ENCODE measurements at regions not wholly inside any gene's neighbourhood (a gene's known extent, or its start where the extent isn't known, plus 50 kb on each side); places are given as distances from the start of the nearest gene placed in this dataset.

DNA sequence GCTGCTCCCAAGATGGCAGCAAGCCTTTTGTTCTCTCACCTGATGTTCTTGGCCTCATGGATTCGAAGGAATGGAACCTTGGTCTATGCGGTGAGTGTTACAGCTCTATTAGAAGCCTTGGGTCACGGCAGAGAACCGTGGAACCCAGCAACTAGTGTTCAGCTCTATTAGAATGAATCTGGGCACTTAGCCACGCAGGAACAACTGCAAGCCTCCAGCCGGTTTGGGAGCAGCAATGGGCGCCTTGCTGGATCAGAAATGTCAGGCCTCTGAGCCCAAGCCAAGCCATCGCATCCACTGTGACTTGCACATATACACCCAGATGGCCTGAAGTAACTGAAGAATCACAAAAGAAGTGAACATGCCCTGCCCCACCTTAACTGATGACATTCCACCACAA is 1100.7 kb upstream of the PRR20A start:
- TF ChIP-seq CTCF (IDR thresholded peaks at IDR 0.05; ENCODE audit: extremely low read depth in 1 of 2, insufficient read depth in 1 of 2, low read depth in 1 of 2, low read length in 2 of 2) (no peak), POLR2AphosphoS5 (IDR thresholded peaks at IDR 0.05; ENCODE audit: insufficient read depth, low read depth, low read length) (no peak), POLR2A (IDR thresholded peaks at IDR 0.05; ENCODE audit: low read depth, low read length) (no peak)
